Neural progenitor cell (in vitro differentiated cells): ENCODE measurements at regions not wholly inside any gene's neighbourhood (a gene's known extent, or its start where the extent isn't known, plus 50 kb on each side); places are given as distances from the start of the nearest gene placed in this dataset.

Experiments used
- DNase-seq: peaks from one replicate; pipeline ENCODE4 v3.0.0-alpha.2; 2016; ENCODE audit warnings: low spot score
- H2AFZ ChIP-seq: fragments of 200-600 bp; sonication (generic); replicated peaks from 2 replicates; pipeline ENCODE4 v1.6.1; 2016; ENCODE audit warnings: antibody characterized with exemption
- H3F3A ChIP-seq: fragments of 200-600 bp; sonication (generic); 2 replicates; pipeline ENCODE4 v1.6.1; 2016; ENCODE audit warnings: antibody characterized with exemption, low read depth
- H3K27ac ChIP-seq: fragments of 200-600 bp; sonication (generic); 2 replicates; pipeline ENCODE4 v1.5.1; 2016; ENCODE audit warnings: mild to moderate bottlenecking
- H3K27me3 ChIP-seq: fragments of 200-600 bp; sonication (generic); 2 replicates; pipeline ENCODE4 v1.6.1; 2016; ENCODE audit warnings: mild to moderate bottlenecking, moderate library complexity
- H3K36me3 ChIP-seq: fragments of 200-600 bp; sonication (generic); 2 replicates; pipeline ENCODE4 v1.5.1; 2016
- H3K4me1 ChIP-seq: fragments of 200-600 bp; sonication (generic); 2 replicates; pipeline ENCODE4 v1.6.1; 2016; ENCODE audit warnings: mixed run types
- H3K4me2 ChIP-seq: fragments of 200-600 bp; sonication (generic); 2 replicates; pipeline ENCODE4 v1.6.1; 2016
- H3K4me3 ChIP-seq: fragments of 200-600 bp; sonication (generic); 2 replicates; pipeline ENCODE4 v1.5.1; 2016
- H3K79me2 ChIP-seq: fragments of 200-600 bp; sonication (generic); 2 replicates; pipeline ENCODE4 v1.6.1; 2016; ENCODE audit warnings: low read depth
- H3K9ac ChIP-seq: fragments of 200-600 bp; sonication (generic); 2 replicates; pipeline ENCODE4 v1.6.1; 2016
- H3K9me3 ChIP-seq: fragments of 200-600 bp; sonication (generic); 2 replicates; pipeline ENCODE4 v1.5.1; 2016; ENCODE audit warnings: low read depth
- H4K20me1 ChIP-seq: fragments of 200-600 bp; sonication (generic); 2 replicates; pipeline ENCODE4 v1.6.1; 2016; ENCODE audit warnings: low read depth
- H3K27ac Mint-ChIP-seq: 3 replicates; pipeline ENCODE4 v1.8.0; 2021; ENCODE audit warnings: mixed read lengths
- H3K27me3 Mint-ChIP-seq: 2 replicates; pipeline ENCODE4 v1.8.0; 2022; ENCODE audit warnings: low read depth, mild to moderate bottlenecking, inconsistent platforms, moderate library complexity, mixed read lengths; ENCODE audit not compliant: insufficient read depth
- H3K36me3 Mint-ChIP-seq: 3 replicates; pipeline ENCODE4 v1.8.0; 2021; ENCODE audit warnings: mixed read lengths
- H3K4me1 Mint-ChIP-seq: 3 replicates; pipeline ENCODE4 v1.8.0; 2021; ENCODE audit warnings: mixed read lengths
- H3K4me3 Mint-ChIP-seq: 3 replicates; pipeline ENCODE4 v1.8.0; 2021; ENCODE audit warnings: mild to moderate bottlenecking, moderate library complexity, mixed read lengths
- H3K9me3 Mint-ChIP-seq: 3 replicates; pipeline ENCODE4 v1.8.0; 2020; ENCODE audit warnings: mixed read lengths
- CTCF ChIP-seq: fragments of 200-600 bp; sonication (generic); IDR thresholded peaks from 2 replicates; pipeline ENCODE4 v1.5.1; 2017; ENCODE audit warnings: antibody characterized with exemption, mild to moderate bottlenecking
- EZH2 ChIP-seq: fragments of 200-600 bp; sonication (generic); IDR thresholded peaks from 2 replicates; pipeline ENCODE4 v1.6.1; 2017; ENCODE audit warnings: antibody characterized with exemption, mild to moderate bottlenecking, moderate library complexity
- EZH2phosphoT487 ChIP-seq: fragments of 200-600 bp; sonication (generic); IDR thresholded peaks from 2 replicates; pipeline ENCODE4 v1.6.1; 2017; ENCODE audit warnings: antibody characterized with exemption

- Histone ChIP-seq H3K36me3 (no peaks in the 10 kb centered on the region), H3K4me2 (peak overlapping the region; percentile 45), H3K27ac (no peak overlapping the region), H3K27me3 (no peaks in the 10 kb centered on the region), H3K9me3 (no peaks in the 10 kb centered on the region), H3K4me3 (no peak overlapping the region), H4K20me1 (no peaks in the 10 kb centered on the region), H3K79me2 (no peaks in the 10 kb centered on the region), H2AFZ (peak overlapping the region; percentile 59), H3F3A (peaks cover 9% of the 10 kb centered on the region), H3K4me1 (peaks cover 26% of the 10 kb centered on the region), H3K9ac (no peak overlapping the region)
- H3K36me3 Mint-ChIP-seq, result peaks cover 4% of the 10 kb centered on the region
- TF ChIP-seq EZH2 (no peak), CTCF (no peak), EZH2phosphoT487 (no peak)
- H3K27me3 Mint-ChIP-seq, result peaks cover 7% of the 10 kb centered on the region
- peak overlapping the region; percentile 53 for H3K27ac Mint-ChIP-seq
- H3K4me3 Mint-ChIP-seq, result no peak overlapping the region
- peak; percentile 42 for DNase-seq
- H3K4me1 Mint-ChIP-seq, result peaks cover 11% of the 10 kb centered on the region
- H3K9me3 Mint-ChIP-seq, result peaks cover 4% of the 10 kb centered on the region
Observed at GRCh38 chr7:25759748-25760147, 392.2 kb upstream of the NFE2L3 start.

GRCh38 chr7:25762511-25763462, 389.2 kb upstream of the NFE2L3 start:
- H3K36me3 Mint-ChIP-seq, result peaks cover 2% of the 10 kb centered on the region
- H2AFZ ChIP-seq, result no peak overlapping the region
- DNase-seq, result no peak
- H3K27ac Mint-ChIP-seq, result no peak overlapping the region
- H3K27me3 ChIP-seq, result no peaks in the 10 kb centered on the region
- H3K27me3 Mint-ChIP-seq, result peaks cover 4% of the 10 kb centered on the region
- no peaks in the 10 kb centered on the region for H3K36me3 ChIP-seq
- peaks cover 19% of the 10 kb centered on the region for H3K4me1 ChIP-seq
- H3F3A ChIP-seq, result peaks cover 9% of the 10 kb centered on the region
- no peak overlapping the region for H3K4me3 Mint-ChIP-seq
- peaks cover 3% of the 10 kb centered on the region for H3K9me3 Mint-ChIP-seq
- H3K9me3 ChIP-seq, result no peaks in the 10 kb centered on the region
- H3K79me2 ChIP-seq, result no peaks in the 10 kb centered on the region
- TF ChIP-seq EZH2, result no peak
- TF ChIP-seq EZH2phosphoT487, result no peak
- no peak for TF ChIP-seq CTCF
- no peak overlapping the region for H3K4me2 ChIP-seq
- H3K9ac ChIP-seq, result no peak overlapping the region
- peaks cover 10% of the 10 kb centered on the region for H3K4me1 Mint-ChIP-seq
- no peak overlapping the region for H3K27ac ChIP-seq
- H4K20me1 ChIP-seq, result no peaks in the 10 kb centered on the region
- no peak overlapping the region for H3K4me3 ChIP-seq

GRCh38 chr7:25763463-25763860, 388.5 kb upstream of the NFE2L3 start:
- Histone ChIP-seq H2AFZ (no peak overlapping the region), H3K27me3 (no peaks in the 10 kb centered on the region), H4K20me1 (no peaks in the 10 kb centered on the region), H3K36me3 (no peaks in the 10 kb centered on the region), H3F3A (peaks cover 9% of the 10 kb centered on the region), H3K4me2 (no peak overlapping the region), H3K9ac (no peak overlapping the region), H3K4me3 (no peak overlapping the region), H3K79me2 (no peaks in the 10 kb centered on the region), H3K4me1 (peaks cover 19% of the 10 kb centered on the region), H3K9me3 (no peaks in the 10 kb centered on the region), H3K27ac (no peak overlapping the region)
- H3K27ac Mint-ChIP-seq, result no peak overlapping the region
- peaks cover 10% of the 10 kb centered on the region for H3K4me1 Mint-ChIP-seq
- peaks cover 4% of the 10 kb centered on the region for H3K27me3 Mint-ChIP-seq
- peaks cover 2% of the 10 kb centered on the region for H3K36me3 Mint-ChIP-seq
- H3K9me3 Mint-ChIP-seq, result peaks cover 3% of the 10 kb centered on the region
- H3K4me3 Mint-ChIP-seq, result no peak overlapping the region
- no peak for TF ChIP-seq EZH2
- DNase-seq, result no peak

- peaks cover 3% of the 10 kb centered on the region for H3K9me3 Mint-ChIP-seq
- H3K4me1 ChIP-seq, result peaks cover 2% of the 10 kb centered on the region
Observed at GRCh38 chr7:25765110-25765655, 386.8 kb upstream of the NFE2L3 start.

More at GRCh38 chr7:25765110-25765655, 386.8 kb upstream of the NFE2L3 start:
- Histone ChIP-seq H3K4me3 (no peak overlapping the region), H3K27me3 (no peaks in the 10 kb centered on the region), H3K9me3 (no peaks in the 10 kb centered on the region), H3F3A (no peaks in the 10 kb centered on the region), H3K4me2 (no peak overlapping the region), H3K27ac (no peak overlapping the region), H3K79me2 (no peaks in the 10 kb centered on the region), H2AFZ (no peak overlapping the region), H4K20me1 (no peaks in the 10 kb centered on the region), H3K36me3 (no peaks in the 10 kb centered on the region), H3K9ac (no peak overlapping the region)
- no peak for DNase-seq
- Mint-ChIP-seq H3K4me3 (no peak overlapping the region), H3K36me3 (peaks cover 2% of the 10 kb centered on the region), H3K27me3 (peaks cover 4% of the 10 kb centered on the region), H3K27ac (no peak overlapping the region), H3K4me1 (no peaks in the 10 kb centered on the region)
- no peak for TF ChIP-seq EZH2phosphoT487
- TF ChIP-seq CTCF, result no peak
- TF ChIP-seq EZH2, result no peak
